Activated naive CD4-positive, alpha-beta T cell (primary cell): ENCODE measurements at regions not wholly inside any gene's neighbourhood (a gene's known extent, or its start where the extent isn't known, plus 50 kb on each side); places are given as distances from the start of the nearest gene placed in this dataset.
"Not testable (repeated sequence)": the region's sequence is repeated elsewhere in the genome, so short reads cannot be mapped to it uniquely, and the experiment has no call there.

ENCODE experiments used
- DNase-seq, 4 experiments: peaks; one replicate each; lab custom pipeline; 2025; lab: John Stamatoyannopoulos, UW

DNA sequence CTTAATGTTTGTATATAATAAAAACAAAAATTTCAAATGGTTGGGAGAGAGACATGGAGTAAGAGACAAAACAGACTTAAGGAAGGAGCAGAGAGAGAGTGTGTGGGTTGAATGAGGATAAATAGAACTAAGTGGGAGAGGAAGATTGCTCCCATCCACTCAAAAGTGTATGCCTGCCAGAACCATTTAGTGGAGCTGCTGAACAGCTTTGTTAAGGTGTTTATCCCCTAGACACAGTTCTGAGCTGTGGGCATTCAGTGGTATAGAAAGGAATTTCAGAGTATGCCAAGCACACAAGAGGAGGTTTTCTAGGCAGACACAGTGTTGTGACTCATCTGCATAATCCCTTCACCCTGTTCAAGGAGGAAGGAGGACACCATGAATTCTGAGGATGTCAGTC is 508.6 kb upstream of the EPHA5 start:
- no peak for DNase-seq

DNA sequence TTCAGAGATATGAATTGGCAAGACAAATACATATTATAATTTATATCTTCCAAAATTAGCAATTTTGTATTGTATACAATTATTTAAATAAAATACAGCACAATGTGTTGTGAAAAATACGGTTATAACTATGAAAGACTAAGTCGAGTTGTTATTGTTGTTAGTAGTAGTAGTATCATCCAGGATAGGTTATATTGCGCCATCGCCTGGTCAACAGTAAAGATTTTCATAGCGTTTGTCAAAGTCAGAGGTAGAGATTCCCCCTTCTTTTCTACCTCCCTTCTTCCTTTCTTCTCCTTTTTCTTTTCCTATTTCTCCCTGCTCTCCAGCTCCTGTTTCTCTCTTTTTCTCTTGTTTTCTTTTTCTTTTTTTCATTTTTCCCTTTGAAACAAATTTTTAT is 499.1 kb upstream of the EPHA5 start:
- DNase-seq = no peak

DNA sequence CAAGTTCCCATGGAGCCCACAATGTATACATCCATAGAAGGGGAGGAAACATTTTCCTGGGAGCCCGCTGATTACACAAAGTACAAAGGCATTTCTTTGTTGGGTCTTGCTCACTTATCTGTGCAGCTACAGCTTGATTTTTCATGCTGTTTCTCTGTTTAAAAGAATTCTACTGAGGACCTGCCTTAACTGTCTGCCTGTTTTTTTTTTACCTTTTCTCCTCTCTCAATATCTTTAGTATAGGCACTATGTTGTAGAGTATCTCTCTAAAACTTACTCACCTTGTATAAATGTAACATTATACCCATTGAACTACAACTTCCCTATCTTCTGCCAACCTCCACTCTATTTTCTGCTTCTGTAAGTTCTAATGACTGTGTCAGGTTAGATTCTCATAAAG is 494.6 kb upstream of the EPHA5 start:
- no peak for DNase-seq

DNA sequence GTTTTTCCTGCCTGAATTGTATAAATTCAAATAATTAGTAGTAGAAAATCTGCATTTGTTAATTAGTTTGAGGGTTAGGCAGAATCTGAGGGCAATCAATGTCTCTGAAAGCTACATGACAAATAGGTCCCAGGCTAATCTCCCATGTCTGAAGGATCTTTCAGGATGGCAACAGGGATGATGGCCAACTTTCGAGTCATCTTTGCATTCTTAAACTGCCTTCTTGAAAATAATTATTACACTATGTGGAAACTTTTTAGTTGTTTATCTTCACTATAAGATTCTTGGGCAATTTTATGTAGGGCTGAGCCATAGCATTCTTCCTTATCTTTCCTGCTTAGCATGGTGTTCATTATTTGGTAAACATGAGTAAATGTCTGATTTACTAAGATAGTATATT is 490.3 kb upstream of the EPHA5 start:
- DNase-seq = no peak

DNA sequence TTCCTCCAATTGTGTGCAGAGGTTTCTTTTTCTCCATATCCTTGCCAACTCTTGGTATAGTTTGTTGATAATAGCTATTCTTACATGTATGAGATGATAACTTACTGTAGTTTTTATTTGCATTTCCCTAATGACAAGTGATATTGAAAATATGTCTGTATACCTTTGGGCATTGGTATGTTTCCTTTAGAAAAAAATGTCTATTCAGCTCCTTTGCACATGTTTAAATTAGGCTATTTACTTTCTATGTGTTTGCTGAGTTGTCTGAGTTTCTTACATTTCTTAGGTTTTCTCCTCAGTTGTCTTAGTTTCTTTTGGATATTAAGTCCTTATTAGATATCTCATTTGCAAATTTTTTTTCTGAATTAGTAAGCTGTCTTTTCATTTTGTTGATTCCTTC is 487.3 kb upstream of the EPHA5 start:
- DNase-seq = no peak

DNA sequence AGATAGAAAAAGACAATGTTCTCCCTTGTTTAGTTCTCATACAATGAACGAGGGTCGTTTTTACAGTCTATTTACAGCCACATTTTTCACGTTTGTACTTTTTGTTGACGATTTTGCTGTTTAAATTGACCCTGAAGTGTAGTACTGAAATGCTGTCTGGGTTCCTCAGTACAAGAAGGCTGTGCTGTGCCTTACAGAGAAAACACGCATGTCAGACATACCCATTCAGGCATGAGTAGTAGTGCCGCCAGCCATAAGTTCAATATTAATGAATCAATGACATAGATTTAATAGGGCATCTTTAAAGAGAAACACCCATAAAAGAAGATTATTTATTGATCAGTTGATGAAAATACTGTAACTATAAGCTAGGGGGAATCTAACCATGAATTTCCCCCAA is 459.8 kb upstream of the EPHA5 start:
- DNase-seq = no peak

DNA sequence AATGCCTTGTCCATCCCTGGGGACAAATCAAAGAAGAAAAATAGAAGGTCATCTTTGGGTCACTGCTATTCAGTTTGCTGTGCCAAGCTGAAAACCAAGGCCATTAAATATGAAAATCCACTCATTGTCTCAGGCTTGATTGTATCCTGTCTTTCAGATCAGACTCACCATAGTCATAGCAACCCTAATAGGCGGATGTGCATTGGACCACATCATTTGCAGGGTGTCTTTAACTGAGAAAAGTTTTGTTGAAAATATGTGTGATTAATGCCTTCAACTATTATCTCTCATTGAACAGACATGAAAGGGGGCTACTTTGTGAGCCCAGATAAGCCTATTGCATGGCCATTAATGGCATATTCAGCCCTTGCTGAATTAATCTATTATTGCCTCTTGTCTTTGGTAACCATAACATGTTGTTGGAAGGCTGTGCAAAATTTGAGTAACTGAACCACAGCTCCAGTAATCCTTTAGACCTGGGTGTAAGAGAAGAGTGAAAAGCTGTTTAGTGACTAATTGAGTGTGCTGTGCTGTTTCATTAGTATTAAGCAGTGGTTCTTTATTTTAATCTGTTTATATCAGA is 453.6 kb upstream of the EPHA5 start:
- DNase-seq = no peak

DNA sequence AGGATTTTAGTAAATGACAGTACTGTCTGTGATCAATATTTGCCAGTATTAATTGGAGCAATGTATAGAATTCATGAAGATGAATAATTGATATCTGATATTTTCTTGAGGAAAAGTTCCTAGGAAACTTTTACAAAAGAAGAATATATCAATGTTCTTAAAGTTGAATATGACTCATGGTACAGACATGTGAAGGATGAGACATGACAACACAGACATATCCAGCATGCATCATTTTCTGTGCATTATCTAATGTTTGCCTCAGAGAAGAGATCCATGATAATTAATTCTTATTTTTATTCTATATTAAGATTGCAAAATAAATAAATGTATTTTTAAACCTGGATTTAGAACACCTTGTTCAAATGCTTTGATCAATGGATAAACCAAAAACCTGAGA is 452.9 kb upstream of the EPHA5 start:
- no peak for DNase-seq

DNA sequence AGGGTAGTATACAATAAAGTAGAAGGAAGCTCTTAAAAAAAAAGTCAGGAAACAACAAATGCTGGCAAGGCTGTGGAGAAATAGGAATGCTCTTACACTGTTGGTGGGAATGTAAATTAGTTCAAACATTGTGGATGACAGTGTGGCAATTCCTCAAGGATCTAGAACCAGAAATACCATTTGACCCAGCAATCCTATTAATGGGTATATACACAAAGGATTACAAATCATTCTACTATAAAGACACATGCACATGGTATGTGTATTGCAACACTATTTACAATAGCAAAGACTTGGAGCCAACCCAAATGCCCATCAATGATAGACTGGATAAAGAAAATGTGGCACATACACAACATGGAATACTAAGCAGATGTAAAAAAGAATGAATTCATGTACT is 444.9 kb upstream of the EPHA5 start:
- DNase-seq = not testable (repeated sequence)

DNA sequence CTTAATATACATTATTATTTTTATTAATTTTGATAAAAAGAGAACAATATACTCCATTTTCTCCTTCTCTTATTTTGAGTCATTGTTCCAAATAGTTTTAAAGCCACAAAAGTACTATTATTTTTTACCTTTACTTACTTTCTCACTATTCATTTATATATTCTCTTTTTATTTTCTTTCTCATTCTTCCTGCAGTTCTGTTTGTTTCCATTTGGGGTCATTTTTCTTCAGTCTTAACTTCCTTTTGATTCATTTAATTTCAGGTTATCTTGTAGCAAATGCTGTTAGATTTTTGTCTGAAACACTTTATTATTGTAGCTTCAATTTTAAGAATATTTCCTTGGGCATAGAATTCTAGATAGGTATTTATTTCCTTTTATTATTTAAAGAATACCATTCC is 438.6 kb upstream of the EPHA5 start:
- DNase-seq = no peak

DNA sequence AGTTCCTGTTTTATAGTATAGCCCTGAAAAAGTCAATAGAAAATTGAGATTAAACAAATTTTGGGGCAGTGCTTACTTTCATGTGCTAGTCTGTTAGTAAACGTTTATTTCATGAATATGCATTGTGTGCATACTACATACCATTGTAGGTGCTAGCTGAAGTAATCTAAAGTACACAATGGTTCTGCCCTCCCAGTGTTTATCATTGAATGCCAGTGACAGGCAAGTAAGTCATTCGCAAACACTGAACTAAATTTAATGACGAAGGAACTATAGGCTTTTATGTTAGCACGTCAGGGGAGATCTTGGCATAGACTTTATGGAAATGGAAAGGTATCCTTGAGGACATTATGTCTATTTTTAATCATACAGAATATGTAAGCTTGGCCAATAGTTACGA is 426.9 kb upstream of the EPHA5 start:
- DNase-seq = no peak

DNA sequence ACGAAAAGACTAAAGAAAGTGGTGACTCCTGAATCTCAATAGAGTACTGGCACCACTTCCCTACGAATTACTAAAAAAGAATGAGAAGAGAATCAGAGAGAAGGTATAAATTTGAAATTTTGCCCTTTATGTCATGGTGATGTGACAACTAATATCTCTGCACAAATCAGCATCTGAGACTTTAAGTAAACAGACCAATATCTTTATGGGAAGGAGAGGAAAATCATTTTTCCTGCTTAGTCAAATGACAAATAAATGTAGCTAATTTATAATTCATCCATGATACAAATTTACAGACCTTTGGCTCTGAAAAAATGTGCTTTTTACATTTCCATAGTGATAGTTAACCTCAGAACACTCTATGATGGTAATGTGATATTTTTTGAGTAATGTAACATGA is 424.8 kb upstream of the EPHA5 start:
- DNase-seq = no peak

DNA sequence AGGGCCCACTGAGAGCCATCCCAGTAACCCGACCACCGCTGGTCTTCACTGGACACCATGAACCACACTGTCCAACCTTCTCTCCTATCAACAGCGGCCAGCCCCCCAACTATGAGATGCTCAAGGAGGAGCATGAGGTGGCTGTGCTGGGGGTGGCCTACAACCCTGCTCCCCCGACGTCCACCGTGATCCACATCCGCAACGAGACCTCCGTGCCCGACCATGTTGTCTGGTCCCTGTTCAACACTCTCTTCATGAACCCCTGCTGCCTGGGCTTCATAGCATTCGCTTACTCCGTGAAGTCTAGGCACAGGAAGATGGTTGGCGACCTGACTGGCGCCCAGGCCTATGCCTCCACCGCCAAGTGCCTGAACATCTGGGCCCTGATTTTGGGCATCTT is 423.8 kb upstream of the EPHA5 start:
- no peak for DNase-seq

DNA sequence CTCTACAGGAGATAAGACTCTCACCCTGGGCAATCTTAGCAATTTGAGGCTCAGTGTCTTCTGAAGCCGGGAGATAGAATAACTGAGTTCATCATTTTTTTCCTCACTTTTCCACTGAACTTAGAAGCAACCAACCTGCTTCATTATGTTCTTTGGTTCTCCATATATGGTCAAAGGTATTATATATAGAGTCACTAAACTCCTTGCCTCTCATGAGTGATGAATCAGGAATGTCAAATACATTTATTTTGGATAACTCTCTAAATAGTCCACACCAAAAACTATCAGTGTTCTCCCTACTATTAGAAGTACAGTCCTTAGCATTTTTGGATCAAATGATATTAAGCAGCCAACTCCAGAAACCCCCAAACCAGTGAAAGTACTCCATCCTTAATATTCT is 421.5 kb upstream of the EPHA5 start:
- DNase-seq = no peak

DNA sequence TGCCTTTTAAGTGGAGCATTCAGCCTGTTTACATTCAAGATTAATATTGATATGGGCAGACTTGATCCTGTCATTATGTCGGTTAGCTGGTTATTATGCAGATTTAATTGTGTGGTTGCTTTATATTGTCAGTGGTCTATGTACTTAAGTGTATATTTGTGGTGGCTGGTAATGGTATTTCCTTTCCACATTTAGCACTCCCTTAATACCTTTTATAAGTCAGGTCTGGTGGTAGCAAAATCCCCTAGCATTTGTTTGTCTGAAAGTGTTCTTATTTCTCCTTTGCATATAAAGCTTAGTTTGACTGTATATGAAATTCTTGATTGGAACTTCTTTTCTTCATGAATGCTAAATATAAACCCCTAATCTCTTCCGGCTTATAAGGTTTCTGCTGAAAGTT is 403.7 kb upstream of the EPHA5 start:
- DNase-seq = no peak

DNA sequence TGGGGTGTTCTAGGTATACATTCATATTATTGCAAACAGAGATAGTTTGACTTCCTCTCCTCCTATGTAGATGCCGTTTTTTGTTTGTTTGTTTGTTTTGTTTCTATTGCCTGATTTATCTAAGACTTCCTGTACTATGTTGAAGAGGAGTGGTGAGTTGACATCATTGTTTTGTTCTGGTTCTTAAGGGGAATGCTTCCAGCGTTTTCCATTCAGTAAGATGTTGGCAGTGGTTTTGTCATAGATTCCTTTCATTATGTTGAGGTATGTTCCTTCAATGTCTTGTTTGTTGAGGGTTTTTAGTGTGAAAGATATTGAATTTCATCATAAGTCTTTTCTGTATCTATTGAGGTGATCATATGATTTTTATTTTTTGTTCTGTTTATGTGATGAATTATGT is 401.6 kb upstream of the EPHA5 start:
- DNase-seq = no peak

DNA sequence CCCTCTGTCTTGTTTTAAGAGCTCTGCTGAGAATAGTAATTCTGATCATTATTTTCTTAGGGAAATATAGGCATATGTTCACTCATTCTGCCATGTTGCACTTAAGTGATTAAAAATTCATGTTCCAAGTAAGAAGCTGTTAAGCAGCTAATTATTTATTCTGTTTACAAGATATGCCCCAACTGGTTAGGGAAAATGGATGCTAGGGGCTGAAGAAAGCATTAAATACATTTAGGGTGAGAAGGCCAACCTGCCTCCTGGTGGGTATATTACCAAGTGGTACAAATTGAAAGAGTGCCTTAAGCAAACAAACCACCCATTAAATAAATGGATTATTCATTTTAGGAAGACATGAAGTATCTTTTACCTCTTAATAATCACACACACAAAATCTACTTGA is 392.6 kb upstream of the EPHA5 start:
- no peak for DNase-seq

DNA sequence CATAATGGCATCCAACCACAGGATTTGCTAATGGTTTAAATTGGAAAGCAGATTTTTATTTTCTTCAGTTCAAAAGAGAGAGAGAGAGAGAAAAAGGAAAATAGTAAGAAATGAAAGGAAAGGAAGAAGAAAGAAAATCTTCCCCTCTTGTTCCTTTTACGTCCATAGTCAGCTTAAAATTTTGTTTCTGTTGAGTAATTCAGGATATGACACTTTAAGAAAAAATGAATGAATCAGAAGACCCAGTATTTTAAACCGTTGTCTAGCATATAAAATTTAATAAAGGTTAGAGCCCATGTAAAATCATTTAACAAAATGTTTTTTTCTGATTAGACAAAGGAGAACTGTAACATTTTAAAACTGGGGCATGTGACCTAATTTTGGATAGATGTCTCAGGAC is 391.8 kb upstream of the EPHA5 start:
- DNase-seq = no peak

DNA sequence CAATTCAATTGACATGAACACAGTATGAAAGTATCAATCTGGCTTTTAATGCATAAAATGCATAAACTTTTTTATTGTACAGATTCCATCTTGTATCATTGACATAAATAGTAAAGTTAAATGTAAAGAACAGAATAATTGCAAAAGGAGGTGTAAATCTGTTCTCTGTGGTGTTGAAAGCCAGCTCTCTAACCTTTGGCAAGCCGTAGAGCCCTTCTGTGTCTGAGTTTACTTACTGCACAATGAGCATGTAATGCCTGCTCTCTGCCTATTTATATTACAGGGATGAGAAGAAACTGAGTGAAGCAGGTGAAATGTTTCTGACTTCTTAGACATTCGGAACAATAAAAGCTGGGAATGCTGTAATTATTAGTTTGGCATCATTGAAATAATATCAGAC is 389.3 kb upstream of the EPHA5 start:
- DNase-seq = no peak

DNA sequence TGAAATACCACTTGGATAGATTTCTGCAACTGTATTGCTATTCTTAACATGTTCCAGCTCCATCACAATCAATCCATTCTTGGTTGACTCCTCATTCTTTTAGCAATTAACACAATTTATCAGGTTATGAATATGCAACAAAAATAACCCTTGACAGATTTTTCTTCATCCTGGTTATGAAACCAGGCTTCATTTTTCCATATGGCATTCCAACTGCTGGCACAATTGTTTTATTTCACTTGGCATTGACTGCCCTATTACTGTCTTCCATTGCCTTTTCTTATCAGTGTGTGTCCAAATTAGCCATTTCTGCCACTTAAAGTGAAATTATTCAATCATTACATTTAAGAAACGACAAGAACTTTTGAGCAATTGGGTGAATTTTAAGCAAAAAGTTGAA is 388.8 kb upstream of the EPHA5 start:
- no peak for DNase-seq

DNA sequence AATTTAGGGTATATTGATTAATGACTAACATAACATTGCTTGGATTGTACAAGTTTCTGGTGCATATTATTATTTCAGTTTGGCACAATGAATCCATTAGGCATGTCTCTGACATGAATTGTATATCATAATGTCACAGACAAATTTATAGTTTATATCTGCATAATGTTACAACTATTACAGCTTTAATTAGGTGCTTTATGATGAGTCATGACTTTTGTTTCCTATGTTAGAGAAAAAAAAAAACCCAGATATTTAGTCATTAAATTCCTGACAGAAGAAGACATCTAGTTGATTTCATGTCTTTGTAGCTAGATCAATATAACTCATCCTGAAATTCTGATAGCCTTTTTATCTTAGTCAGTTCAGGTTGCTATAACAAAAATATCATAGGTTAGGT is 385.7 kb upstream of the EPHA5 start:
- DNase-seq = no peak

DNA sequence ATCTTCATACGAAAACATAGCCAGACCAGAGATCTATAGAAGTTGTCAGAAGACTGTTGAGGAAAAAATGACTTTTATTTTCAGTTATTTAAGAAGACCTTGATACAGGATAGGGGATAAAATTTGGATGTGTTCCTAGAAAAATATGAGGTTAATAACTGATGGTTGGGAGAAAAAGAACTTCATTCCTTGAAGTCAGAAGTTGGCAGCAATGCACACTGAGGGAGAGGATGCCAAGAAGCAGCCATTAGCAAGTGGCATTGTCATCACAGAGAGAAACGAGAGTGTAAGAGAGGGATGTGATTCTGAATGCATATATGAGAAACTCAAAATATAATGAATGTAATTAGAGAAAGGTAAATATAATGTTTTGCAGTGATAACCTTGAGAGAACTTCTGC is 382.1 kb upstream of the EPHA5 start:
- no peak for DNase-seq

DNA sequence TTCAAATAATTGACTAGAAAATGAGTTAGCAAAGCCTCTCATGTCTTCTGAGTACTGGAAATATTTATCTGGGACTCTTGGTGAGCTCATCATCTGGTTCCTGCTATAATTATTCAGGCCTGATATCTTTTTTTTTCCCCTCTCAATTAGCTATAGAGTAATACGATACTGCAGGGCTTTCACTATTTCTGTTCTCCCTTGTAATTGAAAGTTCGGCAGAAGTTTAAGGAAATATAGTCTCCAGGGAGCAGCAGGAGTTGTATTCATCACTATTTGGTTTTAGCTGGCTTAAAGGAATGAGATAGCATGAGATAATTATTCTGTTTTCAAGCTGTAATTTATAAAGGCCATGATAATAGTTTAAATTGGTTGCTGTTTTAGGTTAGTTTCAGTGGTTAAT is 378.6 kb upstream of the EPHA5 start:
- DNase-seq = no peak

DNA sequence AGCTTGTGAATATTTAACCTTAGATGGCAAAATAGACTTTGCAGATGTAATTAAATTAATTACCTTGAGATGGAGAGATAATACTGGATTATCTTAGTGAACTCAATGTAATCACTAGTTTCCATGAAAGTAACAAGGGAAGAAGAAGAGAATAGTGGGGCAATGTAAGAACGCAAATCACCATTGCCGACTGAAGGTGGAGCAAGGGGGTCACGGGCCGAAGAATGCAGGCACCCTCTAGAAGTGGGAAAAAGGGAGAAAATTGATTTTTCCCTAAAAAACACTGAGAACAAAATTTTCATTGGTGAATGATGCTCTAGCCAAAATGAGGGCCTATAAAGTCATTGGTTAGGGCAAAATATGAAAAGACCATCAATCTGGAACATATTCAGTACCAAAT is 375.6 kb upstream of the EPHA5 start:
- no peak for DNase-seq

DNA sequence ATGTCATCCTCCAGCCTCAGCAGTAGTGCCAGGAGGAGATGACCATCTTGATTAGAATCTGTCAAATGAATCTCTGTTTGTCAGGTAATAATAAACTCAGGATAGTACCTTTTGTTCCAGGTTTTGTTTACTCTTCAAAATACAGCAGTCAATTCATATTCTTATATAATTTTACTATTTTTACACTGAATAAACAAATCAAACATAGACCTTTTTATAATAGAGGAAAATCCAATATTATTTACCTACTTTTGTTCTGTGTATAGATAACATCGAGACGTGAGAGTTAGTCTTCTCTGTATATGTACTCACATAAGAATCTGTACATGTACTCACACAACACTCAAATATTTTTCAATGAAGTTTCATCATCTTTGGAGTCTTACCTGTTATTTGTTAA is 365.4 kb upstream of the EPHA5 start:
- no peak for DNase-seq
